ENCODE measurements at regions not wholly inside any gene's neighbourhood (a gene's known extent, or its start where the extent isn't known, plus 50 kb on each side); places are given as distances from the start of the nearest gene placed in this dataset.

GRCh38 chr10:43957267-43958070 is 308.8 kb upstream of the ZNF32 start:
- CTCF ChIA-PET = no interaction called here
- POLR2A ChIA-PET = no interaction called here

GRCh38 chr10:43955978-43956377 is 307.3 kb upstream of the ZNF32 start:
- ChIA-PET POLR2A (no interaction called here), CTCF (no interaction called here)

GRCh38 chr10:43955002-43955596 is 306.4 kb upstream of the ZNF32 start:
- POLR2A ChIA-PET = no interaction called here

GRCh38 chr10:43953672-43954071 is 305.0 kb upstream of the ZNF32 start:
- ChIA-PET POLR2A (no interaction called here), CTCF (no interaction called here)

More at GRCh38 chr10:43955002-43955596, 306.4 kb upstream of the ZNF32 start:
- CTCF ChIA-PET = no interaction called here

- CTCF ChIA-PET = no interaction called here
- POLR2A ChIA-PET = no interaction called here
Observed at GRCh38 chr10:43952760-43953159, 304.1 kb upstream of the ZNF32 start.

- ChIA-PET POLR2A (no interaction called here), CTCF (no interaction called here)
Observed at GRCh38 chr10:43949351-43949750, 300.7 kb upstream of the ZNF32 start.

GRCh38 chr10:43946445-43946844 is 297.8 kb upstream of the ZNF32 start:
- ChIA-PET CTCF (no interaction called here), POLR2A (no interaction called here)

GRCh38 chr10:43945908-43946307 is 297.2 kb upstream of the ZNF32 start:
- POLR2A ChIA-PET = no interaction called here
- CTCF ChIA-PET = no interaction called here

GRCh38 chr10:43945094-43945730 is 296.5 kb upstream of the ZNF32 start:
- POLR2A ChIA-PET = no interaction called here
- CTCF ChIA-PET = no interaction called here

- POLR2A ChIA-PET = no interaction called here
- CTCF ChIA-PET = no interaction called here
Observed at GRCh38 chr10:43944381-43945093, 295.9 kb upstream of the ZNF32 start.

- CTCF ChIA-PET = no interaction called here
- POLR2A ChIA-PET = no interaction called here
Observed at GRCh38 chr10:43943818-43944360, 295.2 kb upstream of the ZNF32 start.

GRCh38 chr10:43943119-43943817 is 294.6 kb upstream of the ZNF32 start:
- ChIA-PET CTCF (no interaction called here), POLR2A (no interaction called here)

- ChIA-PET POLR2A (no interaction called here), CTCF (no interaction called here)
Observed at GRCh38 chr10:43942096-43942850, 293.6 kb upstream of the ZNF32 start.

- CTCF ChIA-PET = no interaction called here
- POLR2A ChIA-PET = no interaction called here
Observed at GRCh38 chr10:43940898-43941837, 292.5 kb upstream of the ZNF32 start.

- ChIA-PET POLR2A (no interaction called here), CTCF (no interaction called here)
Observed at GRCh38 chr10:43939939-43940820, 291.5 kb upstream of the ZNF32 start.

- POLR2A ChIA-PET = no interaction called here
Observed at GRCh38 chr10:43939389-43939938, 290.8 kb upstream of the ZNF32 start.

GRCh38 chr10:43938810-43939209 is 290.1 kb upstream of the ZNF32 start:
- POLR2A ChIA-PET = no interaction called here

More at GRCh38 chr10:43939389-43939938, 290.8 kb upstream of the ZNF32 start:
- CTCF ChIA-PET = no interaction called here

More at GRCh38 chr10:43938810-43939209, 290.1 kb upstream of the ZNF32 start:
- CTCF ChIA-PET = no interaction called here

Data from activated CD8-positive, alpha-beta memory T cell treated with anti-CD3 and anti-CD28 coated beads for 36 hours (primary cell).